A549 (cell line): ENCODE measurements at regions not wholly inside any gene's neighbourhood (a gene's known extent, or its start where the extent isn't known, plus 50 kb on each side); places are given as distances from the start of the nearest gene placed in this dataset.

Experiments used
- ATAC-seq, 2 experiments: fragments of 200-7000 bp in 1 of 2; fragments of >200 bp in 1 of 2; cut with Nextera tagmentation in 1 of 2; cut with Tn5 transposase in 1 of 2; 3 replicates each; pipeline versions ENCODE4 v1.8.0 to v1.9.1; 2018 to 2020; ENCODE audit warnings: mild to moderate bottlenecking in 1 of 2, moderate library complexity in 1 of 2
- CTCF ChIA-PET: fragments of 300-600 bp; sonication (Branson Sonifier 250); formaldehyde crosslinking; extraction: SDS; loops from one replicate; lab custom pipeline; 2021; ENCODE audit warnings: antibody characterized with exemption, inconsistent platforms; lab: Yijun Ruan, JAX
- POLR2A ChIA-PET: fragments of 350-600 bp; formaldehyde crosslinking; extraction: SDS; loops from one replicate; lab custom pipeline; 2021; ENCODE audit warnings: antibody characterized with exemption, inconsistent platforms; lab: Yijun Ruan, JAX
- DNase-seq, 2 experiments: peaks; one replicate each; pipeline versions ENCODE4 v3.0.0 to v3.0.0-alpha.2; 2011 to 2016; ENCODE audit warnings: low read depth in 1 of 2, low spot score in 1 of 2
- FAIRE-seq: peaks from 2 replicates; lab custom pipeline; 2011; peaks lifted over from hg19 to GRCh38; lab: Jason Lieb, UNC
- H3K27ac ChIP-seq, 2 experiments: fragments of >200 bp; sonication (Bioruptor Twin); formaldehyde crosslinking; 3 replicates each; pipeline ENCODE4 v1.5.1; 2016 to 2017
- H3K4me1 ChIP-seq: fragments of >200 bp; sonication (Bioruptor Twin); formaldehyde crosslinking; 3 replicates; pipeline ENCODE4 v1.6.1; 2016
- H3K4me2 ChIP-seq: fragments of >200 bp; sonication (Bioruptor Twin); formaldehyde crosslinking; 3 replicates; pipeline ENCODE4 v1.6.1; 2016
- H3K4me3 ChIP-seq: fragments of >200 bp; sonication (Bioruptor Twin); formaldehyde crosslinking; 3 replicates; pipeline ENCODE4 v1.5.1; 2016
- H3K9me3 ChIP-seq: fragments of >200 bp; sonication (Bioruptor Twin); formaldehyde crosslinking; 3 replicates; pipeline ENCODE4 v1.6.1; 2016
- ATOH8 ChIP-seq: fragments of 250-450 bp; sonication (Bioruptor Pico); IDR thresholded peaks from 2 replicates; pipeline ENCODE4 v1.5.0; 2020; ENCODE audit warnings: low read depth, mild to moderate bottlenecking, moderate library complexity
- CBX8 ChIP-seq: fragments of 200-600 bp; sonication (generic); IDR thresholded peaks from 2 replicates; pipeline ENCODE4 v1.6.1; 2016
- CHD4 ChIP-seq: fragments of 200-600 bp; sonication (generic); IDR thresholded peaks from 2 replicates; pipeline ENCODE4 v1.6.1; 2016; ENCODE audit warnings: antibody characterized with exemption, mild to moderate bottlenecking, borderline replicate concordance
- CTCF ChIP-seq: fragments of >200 bp; sonication (Bioruptor Twin); formaldehyde crosslinking; IDR thresholded peaks from 3 replicates; pipeline ENCODE4 v1.5.1; 2016
- EHMT2 ChIP-seq: fragments of 200-600 bp; sonication (generic); IDR thresholded peaks from 2 replicates; pipeline ENCODE4 v1.6.1; 2016; ENCODE audit warnings: antibody characterized with exemption, low read depth, mild to moderate bottlenecking, moderate library complexity
- EP300 ChIP-seq, 2 experiments: fragments of >200 bp; sonication (Bioruptor Twin); formaldehyde crosslinking; IDR thresholded peaks; 2 replicates in 1 of 2; 3 replicates in 1 of 2; pipeline ENCODE4 v1.6.1; 2016 to 2017
- HDAC2 ChIP-seq: fragments of 200-600 bp; sonication (generic); IDR thresholded peaks from 2 replicates; pipeline ENCODE4 v1.6.1; 2016
- HES2 ChIP-seq: fragments of >200 bp; sonication (Bioruptor Twin); formaldehyde crosslinking; IDR thresholded peaks from 2 replicates; pipeline ENCODE4 v1.6.1; 2016
- HEYL ChIP-seq: fragments of 250-450 bp; sonication (Bioruptor Pico); IDR thresholded peaks from 2 replicates; pipeline ENCODE4 v1.8.0; 2021; ENCODE audit warnings: mild to moderate bottlenecking, moderate library complexity
- JUN ChIP-seq, 2 experiments: fragments of >200 bp; sonication (Bioruptor Twin); formaldehyde crosslinking; IDR thresholded peaks; 2 replicates in 1 of 2; 3 replicates in 1 of 2; pipeline ENCODE4 v1.6.1; 2016 to 2017
- KDM1A ChIP-seq: fragments of 200-600 bp; sonication (generic); IDR thresholded peaks from 2 replicates; pipeline ENCODE4 v1.6.1; 2016; ENCODE audit warnings: low read depth, mild to moderate bottlenecking
- MAFK ChIP-seq: fragments of 450-650 bp; IDR thresholded peaks from 2 replicates; pipeline ENCODE4 v1.6.1; 2014; ENCODE audit not compliant: partially characterized antibody
- MAZ ChIP-seq: fragments of 150-350 bp; IDR thresholded peaks from 2 replicates; pipeline ENCODE4 v1.6.1; 2014; ENCODE audit warnings: antibody characterized with exemption, low read depth, low read length, borderline replicate concordance
- MYC ChIP-seq: IDR thresholded peaks from 2 replicates; pipeline ENCODE4 v1.6.1; 2012; ENCODE audit warnings: mild to moderate bottlenecking, inconsistent platforms, low read length, improper control_type of control experiment, borderline replicate concordance
- NPAS2 ChIP-seq: fragments of 250-450 bp; sonication (Bioruptor Pico); IDR thresholded peaks from 2 replicates; pipeline ENCODE4 v1.8.0; 2022; ENCODE audit warnings: mild to moderate bottlenecking, moderate library complexity, borderline replicate concordance
- RAD21 ChIP-seq, 2 experiments: fragments of >200 bp in 1 of 2; sonication (Bioruptor Twin) in 1 of 2; formaldehyde crosslinking in 1 of 2; IDR thresholded peaks in 1 of 2; conservative IDR thresholded peaks in 1 of 2; 2 replicates in 1 of 2; 3 replicates in 1 of 2; pipeline ENCODE4 v1.6.1; 2012 to 2018; ENCODE audit warnings: inconsistent platforms in 1 of 2
- REST ChIP-seq: fragments of 200-600 bp; sonication (generic); IDR thresholded peaks from 2 replicates; pipeline ENCODE4 v1.6.1; 2016; ENCODE audit warnings: antibody characterized with exemption, mild to moderate bottlenecking, moderate library complexity
- ZFP36 ChIP-seq: fragments of 450-650 bp; IDR thresholded peaks from 2 replicates; pipeline ENCODE4 v1.6.1; 2014; ENCODE audit warnings: borderline replicate concordance; ENCODE audit not compliant: partially characterized antibody
- ZNF302 ChIP-seq: fragments of 250-450 bp; sonication (Bioruptor Pico); IDR thresholded peaks from 2 replicates; pipeline ENCODE4 v1.9.0; 2021; ENCODE audit warnings: inconsistent platforms, mild to moderate bottlenecking, moderate library complexity
- WGBS: methylation state at CpG from one replicate; pipeline ENCODE4 v1.1.6; 2017; ENCODE audit errors: missing lambda C conversion rate; 5-methylcytosine and 5-hydroxymethylcytosine counted together

DNA sequence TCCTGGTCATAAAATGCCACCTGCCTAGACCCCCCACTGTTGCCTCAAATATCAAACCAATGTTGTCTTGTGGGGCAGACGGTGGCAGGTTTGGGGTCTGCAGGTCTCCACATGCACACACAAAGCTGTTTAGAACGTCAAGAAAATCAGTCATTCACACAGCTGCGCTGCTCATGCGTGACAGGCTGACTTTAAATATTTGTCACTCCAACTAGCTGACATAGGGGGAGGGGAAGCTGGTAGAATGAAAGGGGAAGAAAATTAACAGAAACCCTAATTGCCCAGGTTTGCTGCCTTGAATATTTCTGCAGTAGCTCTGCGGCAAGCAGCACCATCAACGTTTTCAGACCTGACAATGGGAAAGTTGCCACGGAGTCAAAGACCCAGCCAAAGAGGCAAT lies 201.8 kb downstream of the ABHD5 start:
- TF ChIP-seq MAZ (no peak), NPAS2 (CRISPR knock-in tag) (no peak), ZNF302 (CRISPR knock-in tag) (no peak), CTCF (no peak), MAFK (no peak), HEYL (CRISPR knock-in tag) (no peak)
- 78% methylated on average over 7 of the region's 7 CpGs for WGBS
- POLR2A ChIA-PET, result no interaction called here
- FAIRE-seq (no peak), ATAC-seq (no peak), DNase-seq (no peak)
- Histone ChIP-seq H3K4me3 (no peak overlapping the region), H3K27ac (peak overlapping the region in 1 of 2 experiments; percentile 57; a peak in 4 of 6 replicates), H3K4me2 (no peak overlapping the region; the same call in 2 of the 3 replicates), H3K4me1 (peaks cover 14% of the 10 kb centered on the region), H3K9me3 (peaks cover 16% of the 10 kb centered on the region)
- CTCF ChIA-PET, result no interaction called here

GRCh38 chr3:43893727-43894126 lies 203.0 kb downstream of the ABHD5 start:
- peak overlapping the region; percentile 80 to 96 for H3K27ac ChIP-seq
- peak; percentile 60 to 71; a peak in 5 of 6 replicates for ATAC-seq

More at GRCh38 chr3:43893727-43894126, 203.0 kb downstream of the ABHD5 start:
- CTCF ChIA-PET, result interaction anchor here (1.2 to 1.4 kb wide), 2 partner anchors 15 to 125 kb away, joined by 3 read pairs; no protein-coding TSS in a partner anchor
- 0% methylated on average over 10 of the region's 14 CpGs for WGBS
- H3K9me3 ChIP-seq, result peaks cover 16% of the 10 kb centered on the region
- FAIRE-seq (no peak), DNase-seq (peak in 1 of 2 experiments; percentile 42)
- TF ChIP-seq JUN (IDR thresholded peaks at IDR 0.05) (no peak), EHMT2 (no peak), CBX8 (no peak), HES2 (no peak), CHD4 (no peak), ZFP36 (no peak), RAD21 (conservative IDR thresholded peaks at IDR 0.05 in 1 of 2, IDR thresholded peaks at IDR 0.05 in 1 of 2) (no peak), HDAC2 (no peak), REST (no peak), KDM1A (no peak), ATOH8 (no peak), HEYL (CRISPR knock-in tag) (no peak), MYC (no peak), EP300 (IDR thresholded peaks at IDR 0.05) (no peak)
- TF ChIP-seq, all 56 proteins: peak for 0
- Histone ChIP-seq H3K4me2 (peak overlapping the region; percentile 79), H3K4me3 (peak overlapping the region; percentile 42), H3K4me1 (peaks cover 14% of the 10 kb centered on the region)
- POLR2A ChIA-PET, result interaction anchor here (0.7 to 1.0 kb wide), 9 partner anchors 24 to 1063 kb away, joined by 3 to 5 read pairs (median 3); no protein-coding TSS in a partner anchor
